HG02884 (cell line): ENCODE measurements at regions not wholly inside any gene's neighbourhood (a gene's known extent, or its start where the extent isn't known, plus 50 kb on each side); places are given as distances from the start of the nearest gene placed in this dataset.

Experiments used
- ATAC-seq: cut with Tn5 transposase; IDR thresholded peaks from one replicate; pipeline ENCODE4 v1.9.1; 2021; ENCODE audit warnings: mild to moderate bottlenecking, moderate library complexity; ENCODE audit not compliant: unreplicated experiment

GRCh38 chr12:20213723-20214625 lies 154.4 kb upstream of the PDE3A start:
- ATAC-seq, result no peak

GRCh38 chr12:20220339-20220738 lies 148.0 kb upstream of the PDE3A start:
- ATAC-seq, result no peak

- no peak for ATAC-seq
These were observed 135.2 kb upstream of the PDE3A start for GRCh38 chr12:20232931-20233675.

- no peak for ATAC-seq
These were observed 133.9 kb upstream of the PDE3A start for GRCh38 chr12:20234474-20234873.

GRCh38 chr12:20237091-20237490 lies 131.2 kb upstream of the PDE3A start:
- ATAC-seq, result no peak

- ATAC-seq, result no peak
These were observed 122.8 kb upstream of the PDE3A start for GRCh38 chr12:20245491-20245890.

GRCh38 chr12:20248646-20249045 lies 119.7 kb upstream of the PDE3A start:
- ATAC-seq, result no peak

GRCh38 chr12:20250761-20251160 lies 117.6 kb upstream of the PDE3A start:
- ATAC-seq, result no peak

GRCh38 chr12:20257311-20257710 lies 111.0 kb upstream of the PDE3A start:
- no peak for ATAC-seq

GRCh38 chr12:20259786-20260185 lies 108.6 kb upstream of the PDE3A start:
- ATAC-seq, result no peak

- ATAC-seq, result no peak
These were observed 107.5 kb upstream of the PDE3A start for GRCh38 chr12:20260851-20261250.

- ATAC-seq, result no peak
These were observed 106.2 kb upstream of the PDE3A start for GRCh38 chr12:20262119-20262518.

GRCh38 chr12:20264026-20264425 lies 104.3 kb upstream of the PDE3A start:
- ATAC-seq, result no peak

GRCh38 chr12:20264608-20265114 lies 103.7 kb upstream of the PDE3A start:
- no peak for ATAC-seq

GRCh38 chr12:20268121-20268732 lies 100.1 kb upstream of the PDE3A start:
- ATAC-seq, result no peak

- no peak for ATAC-seq
These were observed 99.6 kb upstream of the PDE3A start for GRCh38 chr12:20268771-20269170.

GRCh38 chr12:20269337-20270067 lies 98.8 kb upstream of the PDE3A start:
- no peak for ATAC-seq

- ATAC-seq, result no peak
These were observed 97.8 kb upstream of the PDE3A start for GRCh38 chr12:20270557-20270956.

GRCh38 chr12:20272161-20272560 lies 96.2 kb upstream of the PDE3A start:
- no peak for ATAC-seq

- no peak for ATAC-seq
These were observed 95.5 kb upstream of the PDE3A start for GRCh38 chr12:20272801-20273200.

GRCh38 chr12:20274008-20274407 lies 94.3 kb upstream of the PDE3A start:
- no peak for ATAC-seq
